NCI-H1417 (cell line): ENCODE measurements at regions not wholly inside any gene's neighbourhood (a gene's known extent, or its start where the extent isn't known, plus 50 kb on each side); places are given as distances from the start of the nearest gene placed in this dataset.
A peak's percentile ranks its signal among the peaks of the same experiment; 100 is the strongest.

Source experiments
- DNase-seq, 3 experiments: peaks; one replicate each; lab custom pipeline; 2025; lab: John Stamatoyannopoulos, UW

DNA sequence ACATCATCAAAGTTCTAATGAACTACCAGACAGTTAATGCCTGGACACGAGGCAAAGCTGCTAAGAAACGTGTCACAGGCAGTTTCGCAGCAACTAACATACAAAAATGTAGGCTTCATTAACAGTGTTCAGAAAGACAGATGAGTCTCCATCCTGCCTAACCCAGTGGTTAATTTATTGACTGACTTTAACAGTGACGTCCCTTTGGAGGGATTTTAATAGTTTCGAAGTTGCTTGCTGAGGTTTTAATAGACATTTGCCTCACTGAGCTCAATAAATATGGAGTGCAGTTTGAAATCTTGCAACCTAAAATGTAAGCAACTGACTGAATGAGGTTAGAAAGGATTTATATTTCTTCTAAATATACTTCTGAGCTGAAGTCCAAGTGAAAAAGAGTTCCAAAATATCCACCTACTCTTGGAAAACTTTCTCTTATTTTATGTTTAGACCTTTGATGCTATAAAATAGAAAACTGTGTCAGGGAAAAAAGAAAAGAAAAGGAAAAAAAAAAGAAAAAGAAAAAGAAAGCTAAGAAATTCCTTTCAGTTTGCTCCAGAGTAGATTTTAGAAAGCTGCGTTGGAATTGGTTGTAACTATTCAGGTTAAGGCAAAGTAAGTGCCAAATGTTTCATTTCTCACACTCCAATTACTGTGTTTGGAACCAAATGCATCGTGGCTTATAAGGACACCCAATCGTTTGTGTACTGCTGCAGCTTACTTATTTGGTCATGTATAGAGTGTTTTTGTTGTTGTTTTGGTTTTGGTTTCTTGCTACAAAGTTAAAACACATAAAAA is 2016.6 kb downstream of the MAT2B start:
- no peak for DNase-seq

DNA sequence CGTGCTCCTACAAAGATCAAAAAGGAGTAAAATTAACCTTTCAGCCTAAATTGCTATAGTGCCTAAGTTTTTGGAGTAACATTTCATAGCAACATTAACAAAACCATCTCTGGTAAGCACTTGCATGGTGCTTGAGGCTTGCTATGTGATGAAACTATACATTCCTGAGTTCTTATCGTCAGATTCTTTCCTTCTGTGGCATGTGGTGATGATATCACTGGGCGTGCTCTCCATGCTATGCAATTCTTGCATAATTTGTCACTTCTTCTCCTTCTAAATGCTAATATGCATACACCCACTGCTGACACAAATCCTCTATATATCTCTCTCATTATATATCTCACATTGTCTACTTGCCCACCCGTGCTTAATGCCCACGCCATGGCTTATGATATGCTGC is 2019.9 kb downstream of the MAT2B start:
- no peak for DNase-seq

DNA sequence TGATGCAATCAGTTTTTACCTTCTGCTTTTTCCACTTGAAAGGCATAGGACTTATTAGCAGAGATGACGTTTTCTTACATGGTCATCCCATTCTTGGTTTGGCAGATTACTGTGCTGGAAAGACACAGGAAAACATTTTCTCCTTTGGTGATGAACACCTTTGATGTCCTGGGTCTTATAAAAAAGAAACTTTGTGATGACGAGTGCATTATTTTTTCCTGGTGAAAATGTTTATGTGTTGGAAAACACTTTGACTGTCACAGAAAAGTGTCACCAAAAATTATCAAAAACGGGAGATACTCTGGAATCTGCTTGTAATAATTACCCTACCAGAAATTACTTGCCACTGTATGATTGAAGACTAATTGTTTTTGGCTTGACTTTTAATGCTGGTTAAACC is 2020.9 kb downstream of the MAT2B start:
- DNase-seq, result no peak

DNA sequence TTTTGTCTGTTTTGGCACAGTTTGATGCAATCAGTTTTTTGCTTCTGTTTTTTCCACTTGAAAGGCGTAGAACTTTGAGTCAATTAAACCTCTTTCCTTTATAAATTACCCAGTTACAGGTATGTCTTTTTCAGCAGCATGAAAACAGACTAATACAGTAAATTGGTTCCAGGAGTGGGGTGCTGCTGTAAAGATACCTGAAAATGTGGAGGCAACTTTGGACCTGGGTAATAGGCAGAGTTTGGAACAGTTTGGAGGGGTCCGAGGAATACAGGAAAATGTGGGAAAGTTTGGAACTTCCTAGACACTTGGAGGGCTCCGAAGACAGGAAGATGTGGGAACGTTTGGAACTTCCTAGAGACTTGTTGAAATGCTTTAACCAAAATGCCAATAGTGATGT is 2022.2 kb downstream of the MAT2B start:
- DNase-seq, result no peak

DNA sequence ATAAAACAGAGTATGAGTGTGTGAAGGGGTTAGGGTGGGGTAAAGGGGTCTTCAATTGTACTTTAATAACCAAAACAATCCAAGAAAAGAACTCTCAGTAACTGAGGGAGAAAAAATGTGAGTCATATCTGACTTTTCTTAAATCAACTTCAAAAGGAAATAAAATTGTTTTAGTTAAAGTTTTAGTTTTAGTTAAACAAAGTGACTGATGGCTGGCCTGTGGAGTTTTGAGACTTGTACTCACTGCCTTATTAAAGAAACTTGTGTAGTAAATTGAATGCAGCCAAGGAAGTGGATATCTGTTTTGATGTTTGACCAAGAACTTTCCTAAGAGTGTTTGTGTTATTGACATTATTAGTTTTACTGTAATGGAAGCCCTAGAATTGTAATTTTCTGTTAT is 2032.6 kb downstream of the MAT2B start:
- DNase-seq, result no peak

DNA sequence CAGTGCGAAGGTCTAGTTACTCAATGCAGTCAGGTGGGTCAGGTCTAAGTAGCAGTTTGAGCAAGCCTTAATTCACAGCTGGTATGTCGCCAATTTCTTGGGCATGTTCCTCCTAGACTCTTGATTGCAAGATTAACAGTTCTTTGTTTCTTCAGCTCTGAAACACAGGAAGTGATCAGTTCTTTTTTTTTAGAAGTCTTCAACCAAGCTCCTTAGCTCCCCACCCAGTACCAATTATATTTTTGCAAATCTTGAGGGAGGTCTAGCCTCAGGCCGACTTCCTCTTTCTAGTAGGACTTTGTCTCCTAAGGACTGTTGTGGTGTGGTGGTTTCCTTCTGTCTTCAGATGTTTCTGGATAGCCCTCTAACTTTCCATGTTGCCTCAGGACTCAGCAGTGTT is 2054.2 kb downstream of the MAT2B start:
- no peak for DNase-seq

DNA sequence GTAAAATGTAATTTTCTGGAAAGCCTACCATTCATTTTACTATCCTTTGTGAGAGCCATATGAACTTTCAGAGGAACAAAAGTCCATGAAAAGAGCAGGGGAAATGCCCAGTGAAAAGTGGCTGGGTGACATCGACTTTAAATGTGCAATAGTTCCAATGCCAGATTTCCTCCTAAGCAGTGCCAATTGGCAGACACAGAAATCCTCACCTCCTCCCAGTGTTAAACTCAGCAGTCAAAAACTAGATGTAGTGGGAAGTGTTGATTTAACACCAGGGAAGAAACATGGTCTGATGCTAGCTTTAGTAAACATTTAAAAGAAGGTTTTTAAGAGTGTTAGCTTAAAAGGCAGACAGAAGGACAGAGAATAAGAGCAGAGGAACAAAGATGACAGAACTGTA is 2055.2 kb downstream of the MAT2B start:
- DNase-seq, result no peak

DNA sequence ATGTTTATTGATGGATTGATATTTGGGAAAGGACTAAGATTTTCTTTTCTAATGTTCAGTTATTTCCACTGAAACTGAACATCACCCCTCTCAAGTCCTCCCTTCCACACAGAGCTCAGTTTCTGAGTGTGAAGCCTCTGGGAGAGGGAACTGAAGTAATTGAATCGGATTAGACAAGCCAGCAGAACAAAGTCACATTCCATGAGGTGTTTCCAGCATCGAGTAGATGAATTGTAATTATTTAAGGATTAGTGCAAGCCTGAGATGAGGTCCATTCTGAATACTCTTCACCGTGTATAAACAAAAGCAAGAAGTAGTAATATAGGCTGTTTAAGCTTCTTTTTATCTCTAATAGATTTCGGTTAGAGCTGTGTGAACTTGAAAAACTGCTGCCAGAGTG is 2060.5 kb downstream of the MAT2B start:
- no peak for DNase-seq

DNA sequence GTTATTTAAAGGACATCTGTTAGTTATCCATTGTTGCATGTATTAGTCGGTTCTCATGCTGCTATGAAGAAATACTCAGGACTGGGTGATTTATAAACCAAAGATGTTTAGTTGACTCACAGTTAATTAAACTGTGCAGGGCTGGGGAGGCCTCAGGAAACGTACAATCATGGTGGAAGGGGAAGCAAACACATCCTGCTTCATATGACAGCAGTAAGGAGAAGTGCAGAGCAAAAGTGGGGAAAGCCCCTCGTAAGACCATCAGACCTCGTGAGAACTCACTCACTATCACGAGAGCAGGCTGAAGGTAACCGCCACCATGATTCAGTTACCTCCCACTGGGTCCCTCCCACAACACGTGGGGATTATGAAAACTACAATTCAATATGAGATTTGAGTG is 2064.1 kb downstream of the MAT2B start:
- DNase-seq, result no peak

DNA sequence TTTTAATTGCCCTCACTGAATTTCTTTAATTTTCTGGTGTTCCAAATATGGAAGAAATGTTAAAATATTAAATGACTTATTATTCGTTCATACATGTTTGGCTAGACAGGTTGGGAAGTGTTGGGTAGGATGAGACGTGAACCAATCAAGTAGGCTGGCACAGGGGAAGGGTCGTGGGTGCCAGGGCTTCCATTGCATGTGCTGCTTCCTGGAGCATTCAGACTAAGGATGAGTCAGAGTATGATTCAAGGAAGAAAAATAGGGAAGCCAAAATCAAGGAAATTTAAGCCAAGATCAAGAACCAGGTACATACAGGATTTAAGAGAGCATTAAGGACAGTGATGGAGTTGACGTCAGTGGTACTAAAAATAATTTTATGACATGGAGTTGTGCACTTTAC is 2068.0 kb downstream of the MAT2B start:
- DNase-seq, result no peak

DNA sequence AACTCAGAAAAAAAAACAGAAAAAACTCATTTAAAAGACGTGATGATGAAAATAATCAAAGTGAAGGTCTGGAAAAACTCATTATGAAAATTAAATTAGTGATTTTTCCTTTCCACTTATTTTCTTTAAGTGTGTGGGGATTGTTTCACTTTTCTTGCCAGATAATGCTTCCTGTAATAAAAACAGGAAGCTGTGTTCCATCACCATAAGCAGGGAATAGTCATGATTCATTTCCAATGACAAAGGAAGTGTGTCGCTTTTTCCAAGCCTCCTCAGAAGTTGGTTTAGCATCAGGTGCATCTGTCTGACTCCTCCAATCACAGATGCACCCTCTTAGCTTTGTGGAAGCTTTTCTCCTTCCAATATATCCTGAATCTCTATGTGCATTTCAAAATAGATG is 2068.7 kb downstream of the MAT2B start:
- DNase-seq, result no peak

DNA sequence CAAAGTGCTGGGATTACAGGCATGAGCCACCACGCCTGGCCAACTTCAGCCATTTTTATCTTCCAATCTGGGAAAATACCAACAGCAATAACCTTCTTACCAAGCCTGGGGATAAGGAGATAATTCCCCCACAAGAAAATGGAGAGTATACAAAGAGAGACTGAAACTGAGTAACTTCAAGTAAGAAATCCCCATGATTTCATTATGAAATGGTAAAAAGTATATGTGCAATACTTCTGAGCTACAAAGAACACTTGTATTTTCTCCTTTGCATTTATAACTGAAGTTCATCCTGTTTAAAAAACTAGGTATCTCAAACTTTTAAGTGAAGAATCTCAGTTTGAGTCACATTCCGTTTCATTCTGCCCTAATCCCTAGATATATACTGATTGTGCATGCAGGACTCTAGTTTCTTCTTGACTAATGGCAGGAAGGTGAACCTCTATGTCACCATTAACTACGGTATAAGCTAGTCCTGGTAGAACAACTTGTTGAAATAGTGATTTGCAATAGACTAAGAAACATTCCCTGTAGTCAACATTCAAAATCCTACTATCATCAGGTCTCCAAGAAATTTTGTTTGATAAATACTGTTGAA is 2071.4 kb downstream of the MAT2B start:
- DNase-seq, result no peak

DNA sequence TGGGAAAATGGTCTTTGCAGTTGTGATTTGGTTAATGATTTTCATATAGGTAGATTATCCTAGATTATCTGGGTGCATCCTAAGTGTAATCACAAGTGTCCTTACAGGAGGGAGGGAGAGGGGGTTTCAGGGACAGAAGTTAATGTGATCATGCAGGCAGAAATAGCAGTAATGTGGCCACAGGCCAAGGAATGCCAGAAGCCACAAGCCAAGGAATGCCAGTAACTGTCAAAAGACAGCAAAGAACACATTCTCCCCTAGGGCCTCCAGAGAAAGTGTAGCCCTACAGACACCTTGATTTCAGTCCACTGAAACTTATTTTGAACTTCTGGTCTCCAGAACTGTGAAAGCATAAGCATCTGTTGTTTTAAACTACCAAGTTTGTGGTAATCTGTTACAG is 2074.5 kb downstream of the MAT2B start:
- no peak for DNase-seq

DNA sequence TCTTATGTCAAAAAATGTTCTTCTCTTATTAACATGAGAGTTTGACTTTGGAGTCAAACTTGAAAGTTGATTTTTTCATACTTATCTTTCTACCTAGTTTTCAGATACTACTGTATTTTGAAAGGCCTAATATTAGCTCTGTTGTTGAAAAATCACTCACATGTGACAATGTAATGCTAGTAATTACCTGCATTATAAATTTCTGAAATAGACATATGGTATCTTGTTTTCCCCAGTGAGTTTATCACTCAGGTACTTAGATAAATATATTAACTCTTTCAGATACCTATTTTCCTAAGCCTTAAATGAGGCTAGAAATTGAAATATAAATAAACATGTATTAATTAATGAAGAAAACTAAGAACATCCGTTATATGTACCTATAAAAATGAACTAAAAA is 2089.3 kb downstream of the MAT2B start:
- DNase-seq, result peak in 1 of 3 experiments; percentile 25

DNA sequence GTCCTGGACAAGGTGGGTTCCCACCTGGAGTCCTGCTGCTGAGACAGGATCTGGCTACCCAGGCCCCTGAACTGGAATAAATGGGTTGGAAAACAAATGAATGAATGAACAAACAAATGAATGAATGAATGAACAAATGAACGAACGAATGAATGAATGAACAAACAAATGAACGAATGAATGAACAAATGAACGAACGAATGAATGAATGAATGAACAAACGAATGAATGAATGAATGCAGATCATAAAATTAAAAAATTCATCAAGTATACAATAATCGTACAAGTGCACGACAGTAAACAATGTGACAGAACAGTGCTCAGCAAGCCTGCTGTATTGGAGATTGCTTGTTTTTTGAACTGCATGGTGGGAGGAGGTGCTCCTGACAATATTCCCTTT is 2097.1 kb downstream of the MAT2B start:
- DNase-seq, result no peak

DNA sequence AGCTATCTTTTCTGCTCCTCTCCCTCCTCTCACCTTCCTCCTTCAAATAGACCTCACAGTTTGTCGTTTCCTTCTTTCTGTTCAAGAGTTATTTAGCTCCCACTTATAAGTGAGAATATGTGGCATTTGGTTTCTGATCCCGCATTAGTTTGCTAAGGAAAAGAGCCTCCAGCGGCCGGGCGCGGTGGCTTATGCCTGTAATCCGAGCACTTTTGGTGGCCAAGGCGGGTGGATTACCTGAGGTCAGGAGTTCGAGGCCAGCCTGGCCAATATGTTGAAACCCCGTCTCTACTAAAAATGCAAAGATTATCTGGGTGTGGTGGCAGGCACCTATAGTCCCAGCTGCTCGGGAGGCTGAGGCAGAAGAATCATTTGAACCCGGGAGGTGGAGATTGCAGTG is 2101.6 kb downstream of the MAT2B start:
- DNase-seq, result no peak

DNA sequence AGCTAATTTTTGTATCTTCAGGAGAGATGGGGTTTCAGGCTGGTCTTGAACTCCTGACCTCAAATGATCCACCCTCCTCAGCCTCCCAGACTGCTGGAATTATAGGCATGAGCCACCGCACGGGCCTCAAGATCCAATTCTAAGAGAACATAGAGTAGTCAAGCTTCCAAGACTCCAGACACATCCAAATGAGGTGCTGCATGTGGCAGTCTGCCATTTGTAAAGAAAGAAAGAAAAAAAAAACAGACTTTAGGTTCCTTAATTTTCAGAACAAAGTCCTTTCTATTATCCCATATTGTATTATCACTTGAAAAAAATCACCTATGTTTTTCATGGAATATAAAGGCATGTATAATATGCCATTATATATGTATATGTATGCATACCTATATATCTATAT is 2104.5 kb downstream of the MAT2B start:
- no peak for DNase-seq

DNA sequence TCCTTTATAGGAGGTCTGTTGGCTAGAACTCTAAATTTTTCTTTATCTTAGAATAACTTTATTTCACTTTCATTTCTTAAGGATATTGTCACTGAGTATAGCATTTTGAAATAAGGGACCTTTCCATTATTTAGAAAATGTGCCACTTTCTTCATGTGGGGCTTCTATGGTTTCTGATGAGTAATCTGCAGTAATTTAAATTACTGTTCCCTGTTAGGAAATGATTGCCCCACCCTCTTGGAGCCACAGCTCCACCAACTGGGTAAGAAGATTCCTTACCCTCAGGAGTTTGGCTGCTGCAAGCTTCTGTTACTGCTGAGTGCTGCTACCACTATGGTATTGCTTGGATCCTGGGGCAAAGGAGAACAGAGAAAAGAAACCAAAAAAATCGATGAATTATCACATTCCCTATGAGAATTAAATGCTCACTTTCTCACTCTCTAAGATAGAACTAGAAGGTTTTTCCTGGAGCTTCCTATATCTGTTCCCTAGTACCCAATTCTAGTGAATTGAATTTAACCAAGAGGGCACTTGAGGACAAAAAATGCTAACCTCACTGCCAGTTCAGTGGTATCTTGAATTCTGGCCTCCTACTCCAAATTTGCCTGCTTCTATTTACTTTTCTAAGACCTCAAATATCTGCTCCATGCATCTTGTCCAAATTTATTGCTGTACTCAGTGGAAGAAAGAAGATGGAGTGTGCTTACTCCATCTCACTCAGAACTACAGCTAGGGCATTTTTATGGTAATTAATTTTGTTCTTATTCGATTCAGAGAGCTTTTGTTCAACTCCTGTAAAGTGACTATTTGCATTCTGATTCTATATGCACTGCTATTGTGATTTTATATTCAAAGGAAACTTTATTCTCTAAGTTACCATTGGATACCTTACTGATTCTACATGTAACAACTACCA is 2111.3 kb downstream of the MAT2B start:
- DNase-seq, result peak in 1 of 3 experiments; percentile 1

DNA sequence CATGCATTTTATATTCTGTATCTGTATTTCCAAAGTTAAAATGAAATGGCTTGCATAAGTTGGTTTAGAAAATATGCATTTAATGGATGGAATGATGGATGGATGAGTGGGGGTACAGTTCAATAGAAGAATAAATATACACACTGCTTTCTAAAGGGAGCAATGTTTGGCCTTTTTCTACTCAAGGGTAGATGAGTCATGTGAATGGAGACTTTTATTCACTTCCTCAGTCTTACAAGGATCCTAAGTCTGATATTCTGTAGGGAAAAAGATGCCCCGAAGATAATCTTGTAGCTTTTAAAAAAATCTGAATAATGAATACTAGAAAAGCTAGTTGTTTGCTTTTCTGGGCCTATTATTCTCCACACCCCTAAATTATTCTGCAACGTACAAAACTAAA is 2112.1 kb downstream of the MAT2B start:
- no peak for DNase-seq

DNA sequence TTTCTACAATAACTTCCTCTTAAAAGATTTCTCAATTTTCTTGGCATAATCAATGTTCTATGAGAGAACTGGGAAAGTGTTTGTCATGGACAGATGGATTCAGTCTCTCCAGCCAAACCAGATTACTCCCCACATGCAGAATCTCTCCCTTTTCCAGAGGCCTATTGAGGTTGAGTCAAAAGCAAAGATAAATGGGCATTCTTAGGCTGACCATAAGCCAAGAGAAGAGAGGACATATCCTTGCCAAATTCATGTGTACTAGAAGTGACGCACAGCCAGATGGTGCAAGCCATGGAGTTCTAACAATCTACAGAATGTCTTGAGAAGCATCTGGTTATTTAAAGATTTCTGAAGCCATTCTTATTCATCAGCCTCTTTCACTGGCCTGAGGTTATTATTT is 2115.0 kb downstream of the MAT2B start:
- DNase-seq, result no peak

DNA sequence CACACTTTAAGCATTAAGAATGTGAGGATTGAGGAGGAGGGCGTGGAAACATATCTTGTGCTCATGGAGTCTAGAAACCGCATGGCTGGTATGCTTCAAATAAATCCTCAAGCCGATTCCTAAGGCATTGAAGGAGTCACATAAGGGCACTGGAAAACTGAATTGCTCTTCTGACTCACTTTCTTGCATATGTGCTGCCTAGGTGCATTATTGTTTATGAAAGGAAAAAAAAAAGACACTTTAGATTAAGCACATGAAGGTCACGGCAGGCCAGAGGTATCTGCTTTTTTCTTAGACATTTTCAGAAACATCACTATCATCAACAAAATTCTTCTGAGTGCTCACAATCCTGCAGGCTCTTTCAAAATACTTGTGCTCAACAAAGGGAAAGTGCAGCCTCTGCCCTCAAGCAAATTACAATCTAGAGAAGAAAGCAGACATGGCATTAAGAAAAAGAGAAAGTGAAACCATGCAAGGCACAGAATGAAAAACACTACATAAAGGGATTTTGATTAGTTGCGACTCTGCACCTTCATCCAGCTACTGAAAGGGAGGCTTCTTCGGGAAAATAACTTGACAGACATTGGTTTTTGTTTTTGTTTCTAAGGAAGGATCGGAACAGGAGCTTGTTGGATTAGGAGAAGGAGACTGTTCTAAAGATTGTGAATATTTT is 2117.6 kb downstream of the MAT2B start:
- no peak for DNase-seq

DNA sequence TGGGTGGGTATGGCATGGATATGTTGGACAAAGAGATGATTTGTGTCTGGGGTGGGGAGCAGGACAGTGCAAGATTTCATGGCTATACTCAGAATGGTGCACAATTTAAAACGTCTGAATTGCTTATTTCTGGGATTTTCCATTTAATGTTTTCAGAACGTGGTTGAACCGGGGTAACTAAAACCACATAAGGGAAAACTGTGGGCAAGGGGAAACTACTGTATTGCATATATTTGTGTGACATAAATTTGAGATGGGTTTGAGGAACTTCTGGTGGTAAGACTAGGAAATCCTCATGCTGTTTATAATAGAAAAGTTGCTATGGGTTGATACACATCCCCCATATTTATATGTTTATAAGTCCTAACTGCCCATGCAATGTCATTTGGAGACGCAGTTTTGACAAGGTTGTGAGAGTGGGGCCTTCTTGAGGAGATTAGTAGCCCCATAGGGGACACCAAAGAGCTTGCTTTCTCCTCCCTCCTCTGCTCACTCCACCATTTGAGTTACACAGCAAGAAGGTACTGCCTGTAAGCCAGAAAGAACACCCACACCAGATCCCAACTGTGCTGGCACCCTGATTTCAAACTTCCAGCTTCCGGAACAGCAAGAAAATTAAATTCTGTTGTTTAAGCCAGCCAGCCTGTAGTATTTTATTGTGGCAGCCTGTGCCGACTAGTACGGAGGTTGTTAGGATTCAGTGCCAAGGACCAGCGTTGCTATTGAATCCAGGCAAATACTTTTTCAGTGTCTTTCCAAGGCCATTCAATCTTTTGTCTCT is 2118.9 kb downstream of the MAT2B start:
- no peak for DNase-seq
